ENCODE measurements at regions not wholly inside any gene's neighbourhood (a gene's known extent, or its start where the extent isn't known, plus 50 kb on each side); places are given as distances from the start of the nearest gene placed in this dataset.

DNA sequence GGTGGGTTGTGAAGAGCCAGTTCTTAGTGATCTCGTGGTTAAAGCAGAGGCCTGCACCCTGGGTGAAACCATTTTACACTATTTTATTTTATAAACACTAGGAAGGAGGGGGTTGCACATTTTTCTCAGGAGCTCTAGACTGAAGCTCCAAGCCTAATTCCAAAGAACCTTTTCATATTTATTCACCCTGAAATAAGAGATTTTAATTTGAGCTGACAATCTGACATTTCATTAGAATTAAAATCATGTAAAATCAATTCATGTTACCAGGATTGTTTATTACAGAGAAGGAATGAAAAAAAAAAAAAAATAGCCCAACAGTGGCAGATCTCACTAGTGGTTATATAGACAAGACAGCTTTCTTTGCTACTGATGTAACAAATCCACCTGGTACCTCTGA is 222.5 kb upstream of the SOX4 start:
- Histone ChIP-seq H3K4me2 (ENCODE audit: low read length) (no peak overlapping the region), H3K9ac (ENCODE audit: low read length) (no peak overlapping the region), H2AFZ (ENCODE audit: low read depth, low read length) (no peak overlapping the region), H3K4me1 (ENCODE audit: insufficient read depth, low read length) (peaks cover 11% of the 10 kb centered on the region), H3K27me3 (ENCODE audit: insufficient read depth, low read length) (no peaks in the 10 kb centered on the region), H3K27ac (ENCODE audit: low read depth, low read length) (no peak overlapping the region), H3K4me3 (ENCODE audit: insufficient read depth, low read depth, low read length) (no peak overlapping the region), H4K20me1 (ENCODE audit: insufficient read depth, low read length) (no peaks in the 10 kb centered on the region), H3K79me2 (ENCODE audit: insufficient read depth, low read length) (no peaks in the 10 kb centered on the region), H3K9me3 (ENCODE audit: insufficient read depth, low read depth, low read length) (no peaks in the 10 kb centered on the region), H3K36me3 (ENCODE audit: insufficient read depth, low read length) (no peaks in the 10 kb centered on the region)
- H3K36me3 Mint-ChIP-seq (ENCODE audit: low read depth, unreplicated experiment): no peaks in the 10 kb centered on the region
- peaks cover 11% of the 10 kb centered on the region for H3K4me1 Mint-ChIP-seq (ENCODE audit: low read depth, unreplicated experiment)
- H3K27me3 Mint-ChIP-seq (ENCODE audit: low read depth, unreplicated experiment): peaks cover 3% of the 10 kb centered on the region
- TF ChIP-seq EZH2 (IDR thresholded peaks at IDR 0.05; ENCODE audit: insufficient read depth, low read length) (no peak), CTCF (IDR thresholded peaks at IDR 0.05; ENCODE audit: insufficient read depth, low read depth, low read length) (no peak)
- H3K4me3 Mint-ChIP-seq (ENCODE audit: unreplicated experiment): no peak overlapping the region
- no peak for FAIRE-seq
- peaks cover 3% of the 10 kb centered on the region for H3K9me3 Mint-ChIP-seq (ENCODE audit: unreplicated experiment)
- no peak for DNase-seq (ENCODE audit: low read depth)
- peak overlapping the region; percentile 59 for H3K27ac Mint-ChIP-seq (ENCODE audit: unreplicated experiment)

- Mint-ChIP-seq H3K4me3 (ENCODE audit: unreplicated experiment) (no peak overlapping the region), H3K36me3 (ENCODE audit: low read depth, unreplicated experiment) (no peaks in the 10 kb centered on the region), H3K27ac (ENCODE audit: unreplicated experiment) (peak overlapping the region; percentile 59), H3K4me1 (ENCODE audit: low read depth, unreplicated experiment) (peaks cover 11% of the 10 kb centered on the region), H3K9me3 (ENCODE audit: unreplicated experiment) (peaks cover 3% of the 10 kb centered on the region), H3K27me3 (ENCODE audit: low read depth, unreplicated experiment) (peaks cover 3% of the 10 kb centered on the region)
- Histone ChIP-seq H3K4me2 (ENCODE audit: low read length) (peak overlapping the region; percentile 51), H3K9ac (ENCODE audit: low read length) (no peak overlapping the region), H3K9me3 (ENCODE audit: insufficient read depth, low read depth, low read length) (no peaks in the 10 kb centered on the region), H4K20me1 (ENCODE audit: insufficient read depth, low read length) (no peaks in the 10 kb centered on the region), H2AFZ (ENCODE audit: low read depth, low read length) (peak overlapping the region; percentile 35), H3K36me3 (ENCODE audit: insufficient read depth, low read length) (no peaks in the 10 kb centered on the region), H3K4me1 (ENCODE audit: insufficient read depth, low read length) (peaks cover 11% of the 10 kb centered on the region), H3K79me2 (ENCODE audit: insufficient read depth, low read length) (no peaks in the 10 kb centered on the region), H3K4me3 (ENCODE audit: insufficient read depth, low read depth, low read length) (no peak overlapping the region), H3K27ac (ENCODE audit: low read depth, low read length) (no peak overlapping the region), H3K27me3 (ENCODE audit: insufficient read depth, low read length) (no peaks in the 10 kb centered on the region)
- DNase-seq (ENCODE audit: low read depth): peak; percentile 64
- FAIRE-seq: no peak
- no peak for TF ChIP-seq CTCF (IDR thresholded peaks at IDR 0.05; ENCODE audit: insufficient read depth, low read depth, low read length)
- no peak for TF ChIP-seq EZH2 (IDR thresholded peaks at IDR 0.05; ENCODE audit: insufficient read depth, low read length)
Observed at GRCh38 chr6:21371676-21372171, 221.8 kb upstream of the SOX4 start.

All from astrocyte (in vitro differentiated cells and primary cell).